ENCODE measurements at regions not wholly inside any gene's neighbourhood (a gene's known extent, or its start where the extent isn't known, plus 50 kb on each side); places are given as distances from the start of the nearest gene placed in this dataset.

DNA sequence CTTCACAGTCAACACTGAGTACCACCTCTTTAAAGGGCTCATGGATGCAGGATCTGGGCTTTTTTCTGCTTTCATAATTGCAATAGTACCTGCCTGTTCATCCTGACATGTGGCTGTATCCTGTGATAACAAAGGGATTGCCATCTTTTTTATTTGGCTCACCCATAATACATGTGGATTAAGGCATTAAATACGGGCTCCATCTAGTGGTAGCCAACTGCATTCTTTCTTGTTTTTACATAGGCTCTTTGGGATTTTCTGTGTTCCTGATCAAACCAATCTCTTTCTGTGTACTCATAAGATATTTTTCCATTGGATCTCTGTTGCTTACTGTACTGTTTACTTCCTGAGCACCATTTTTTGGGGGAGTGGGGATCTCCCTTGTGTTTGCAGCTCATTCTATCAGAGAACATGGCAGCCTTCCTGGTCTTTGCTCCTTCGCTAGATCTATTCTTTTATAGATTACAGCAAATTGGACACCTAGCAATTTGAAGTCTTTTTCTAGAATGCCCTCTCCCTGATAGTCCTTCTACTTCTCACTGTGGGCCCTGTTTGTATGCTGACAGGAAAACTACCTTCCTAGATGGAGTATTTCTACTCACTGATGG lies 723.4 kb upstream of the MDGA2 start:
- H3K27me3 Mint-ChIP-seq, result no peaks in the 10 kb centered on the region
- ChIA-PET CTCF (no interaction called here), POLR2A (no interaction called here)
- intact Hi-C loops (cut with micrococcal nuclease), result loop anchor here (1.0 kb wide), 1 partner anchor 775 kb away; no protein-coding TSS in a partner anchor
- H3K27ac Mint-ChIP-seq, result no peak overlapping the region
- TF ChIP-seq, protein P1, sequence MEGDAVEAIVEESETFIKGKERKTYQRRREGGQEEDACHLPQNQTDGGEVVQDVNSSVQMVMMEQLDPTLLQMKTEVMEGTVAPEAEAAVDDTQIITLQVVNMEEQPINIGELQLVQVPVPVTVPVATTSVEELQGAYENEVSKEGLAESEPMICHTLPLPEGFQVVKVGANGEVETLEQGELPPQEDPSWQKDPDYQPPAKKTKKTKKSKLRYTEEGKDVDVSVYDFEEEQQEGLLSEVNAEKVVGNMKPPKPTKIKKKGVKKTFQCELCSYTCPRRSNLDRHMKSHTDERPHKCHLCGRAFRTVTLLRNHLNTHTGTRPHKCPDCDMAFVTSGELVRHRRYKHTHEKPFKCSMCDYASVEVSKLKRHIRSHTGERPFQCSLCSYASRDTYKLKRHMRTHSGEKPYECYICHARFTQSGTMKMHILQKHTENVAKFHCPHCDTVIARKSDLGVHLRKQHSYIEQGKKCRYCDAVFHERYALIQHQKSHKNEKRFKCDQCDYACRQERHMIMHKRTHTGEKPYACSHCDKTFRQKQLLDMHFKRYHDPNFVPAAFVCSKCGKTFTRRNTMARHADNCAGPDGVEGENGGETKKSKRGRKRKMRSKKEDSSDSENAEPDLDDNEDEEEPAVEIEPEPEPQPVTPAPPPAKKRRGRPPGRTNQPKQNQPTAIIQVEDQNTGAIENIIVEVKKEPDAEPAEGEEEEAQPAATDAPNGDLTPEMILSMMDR (IDR thresholded peaks at IDR 0.05), result no peak
- H3K4me3 Mint-ChIP-seq, result no peak overlapping the region
- no peaks in the 10 kb centered on the region for H3K9me3 Mint-ChIP-seq
- no peaks in the 10 kb centered on the region for H3K36me3 Mint-ChIP-seq (ENCODE audit: low read depth)
- no peak for DNase-seq
- ATAC-seq (ENCODE audit: low read depth), result no peak
- no peaks in the 10 kb centered on the region for H3K4me1 Mint-ChIP-seq

DNA sequence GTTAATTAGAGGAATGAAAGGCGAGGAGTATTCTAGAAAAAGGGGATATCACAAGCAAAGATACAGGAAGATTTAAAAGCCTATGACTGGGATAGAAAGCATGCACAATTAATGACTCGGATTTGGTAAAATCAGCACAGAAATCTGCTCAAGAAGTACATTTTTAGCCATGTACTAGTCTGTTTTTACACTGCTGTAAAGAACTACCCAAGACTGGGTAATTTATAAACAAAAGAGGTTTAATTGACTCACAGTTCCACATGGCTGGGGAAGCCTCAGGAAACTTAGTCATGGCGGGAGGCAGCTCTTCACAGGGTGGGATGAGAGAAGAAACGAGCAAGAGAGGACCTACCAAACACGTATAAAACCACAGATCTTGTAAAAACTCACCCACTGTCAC lies 716.3 kb upstream of the MDGA2 start:
- DNase-seq (no peak), ATAC-seq (ENCODE audit: low read depth) (no peak)
- ChIA-PET POLR2A (no interaction called here), CTCF (no interaction called here)
- intact Hi-C loops (cut with micrococcal nuclease), result no loop called here
- Mint-ChIP-seq H3K27ac (no peak overlapping the region), H3K27me3 (no peaks in the 10 kb centered on the region), H3K4me3 (no peak overlapping the region), H3K36me3 (ENCODE audit: low read depth) (no peaks in the 10 kb centered on the region), H3K4me1 (no peaks in the 10 kb centered on the region), H3K9me3 (no peaks in the 10 kb centered on the region)
- TF ChIP-seq, protein P1 (IDR thresholded peaks at IDR 0.05), result no peak

DNA sequence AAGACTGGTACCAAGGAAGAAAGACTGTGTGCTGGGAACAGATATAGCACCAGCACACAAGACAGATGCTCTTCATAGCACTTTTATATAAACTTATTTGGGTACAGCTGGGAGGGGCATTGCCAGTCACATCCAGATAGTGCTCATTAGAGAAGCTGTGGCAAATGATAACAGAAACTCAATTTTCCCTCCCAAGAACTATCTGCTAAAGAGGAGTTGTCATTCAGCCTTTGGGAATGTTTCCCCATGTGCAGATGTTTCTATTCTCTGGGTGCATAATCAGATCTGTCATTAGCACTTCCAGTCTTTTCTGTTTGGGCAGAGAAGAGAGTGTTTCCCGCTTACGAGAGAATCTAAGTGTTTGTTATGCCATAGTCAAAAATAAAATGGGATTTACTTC lies 714.9 kb upstream of the MDGA2 start:
- no peak overlapping the region for H3K4me3 Mint-ChIP-seq
- POLR2A ChIA-PET, result no interaction called here
- H3K27me3 Mint-ChIP-seq, result no peaks in the 10 kb centered on the region
- no peaks in the 10 kb centered on the region for H3K9me3 Mint-ChIP-seq
- CTCF ChIA-PET, result no interaction called here
- H3K4me1 Mint-ChIP-seq, result no peaks in the 10 kb centered on the region
- H3K36me3 Mint-ChIP-seq (ENCODE audit: low read depth), result no peaks in the 10 kb centered on the region
- ATAC-seq (ENCODE audit: low read depth) (no peak), DNase-seq (no peak)
- TF ChIP-seq, protein P1 (IDR thresholded peaks at IDR 0.05), result no peak
- intact Hi-C loops (cut with micrococcal nuclease), result no loop called here
- H3K27ac Mint-ChIP-seq, result no peak overlapping the region

DNA sequence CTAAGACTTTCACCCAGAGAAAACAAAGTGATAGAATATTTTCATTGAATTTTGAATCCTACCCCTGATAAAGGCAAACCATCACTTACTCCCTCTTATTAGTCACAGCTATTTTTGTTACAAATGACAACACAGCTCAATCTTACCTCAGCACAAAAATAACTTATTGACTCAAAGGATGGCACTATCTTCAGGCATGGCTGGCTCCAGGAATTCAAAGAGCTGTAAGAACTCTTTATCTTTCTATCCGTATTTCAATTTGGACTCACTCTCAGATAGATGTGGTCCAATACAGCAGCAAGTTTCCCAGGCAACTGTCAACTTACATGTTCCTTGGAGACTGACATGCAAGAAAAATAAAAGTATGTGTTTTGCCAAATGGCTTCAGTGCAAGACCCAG lies 709.4 kb upstream of the MDGA2 start:
- ChIA-PET POLR2A (interaction anchor here (0.7 kb wide), 1 partner anchor 1418 kb away, joined by 4 read pairs; no protein-coding TSS in a partner anchor), CTCF (no interaction called here)
- no peaks in the 10 kb centered on the region for H3K36me3 Mint-ChIP-seq (ENCODE audit: low read depth)
- no peak for DNase-seq
- H3K4me1 Mint-ChIP-seq, result no peaks in the 10 kb centered on the region
- no peak overlapping the region for H3K27ac Mint-ChIP-seq
- TF ChIP-seq, protein P1 (IDR thresholded peaks at IDR 0.05), result no peak
- no peak for ATAC-seq (ENCODE audit: low read depth)
- H3K27me3 Mint-ChIP-seq, result no peaks in the 10 kb centered on the region
- no peaks in the 10 kb centered on the region for H3K9me3 Mint-ChIP-seq
- intact Hi-C loops (cut with micrococcal nuclease), result no loop called here
- no peak overlapping the region for H3K4me3 Mint-ChIP-seq

DNA sequence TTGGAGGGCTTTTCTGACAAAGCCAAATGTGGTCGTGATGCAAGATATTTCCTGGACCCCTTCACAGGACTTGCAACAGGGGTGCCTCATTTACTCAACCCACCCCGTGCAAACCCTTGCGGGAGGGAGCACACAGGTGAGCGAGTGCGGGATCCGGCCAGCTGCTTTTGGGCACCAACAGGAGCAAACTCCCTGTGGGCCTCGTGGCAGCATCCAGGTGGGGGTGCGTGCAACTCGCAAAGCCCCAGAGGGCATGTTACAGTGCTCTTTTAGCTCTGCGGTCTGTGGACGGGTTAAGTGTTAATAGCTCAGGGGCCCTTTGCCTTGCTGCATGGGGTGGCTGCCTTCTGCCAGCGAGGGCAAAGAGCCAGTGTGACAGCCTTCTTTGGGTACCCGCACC lies 707.6 kb upstream of the MDGA2 start:
- ChIA-PET CTCF (no interaction called here), POLR2A (no interaction called here)
- Mint-ChIP-seq H3K36me3 (ENCODE audit: low read depth) (no peaks in the 10 kb centered on the region), H3K27me3 (no peaks in the 10 kb centered on the region), H3K4me3 (no peak overlapping the region), H3K27ac (no peak overlapping the region), H3K4me1 (no peaks in the 10 kb centered on the region), H3K9me3 (no peaks in the 10 kb centered on the region)
- DNase-seq (no peak), ATAC-seq (ENCODE audit: low read depth) (no peak)
- TF ChIP-seq, protein P1 (IDR thresholded peaks at IDR 0.05), result no peak
- intact Hi-C loops (cut with micrococcal nuclease), result no loop called here
